ENCODE measurements at regions not wholly inside any gene's neighbourhood (a gene's known extent, or its start where the extent isn't known, plus 50 kb on each side); places are given as distances from the start of the nearest gene placed in this dataset.
"Not testable (repeated sequence)": the region's sequence is repeated elsewhere in the genome, so short reads cannot be mapped to it uniquely, and the experiment has no call there.

- Histone ChIP-seq H3K9me3 (ENCODE audit: low read depth, low read length) (no peaks in the 10 kb centered on the region), H3K27me3 (ENCODE audit: insufficient read depth, low read length) (no peaks in the 10 kb centered on the region), H3K4me3 (ENCODE audit: low read length) (no peak overlapping the region), H3K4me1 (ENCODE audit: insufficient read depth, low read length) (no peaks in the 10 kb centered on the region)
Measured at GRCh38 chr22:48628891-48629543, 1198.7 kb downstream of the BRD1 start.

GRCh38 chr22:48627966-48628365 is 1199.7 kb downstream of the BRD1 start:
- H3K4me1 ChIP-seq (ENCODE audit: insufficient read depth, low read length), result no peaks in the 10 kb centered on the region
- H3K9me3 ChIP-seq (ENCODE audit: low read depth, low read length), result no peaks in the 10 kb centered on the region
- H3K27me3 ChIP-seq (ENCODE audit: insufficient read depth, low read length), result no peaks in the 10 kb centered on the region
- H3K4me3 ChIP-seq (ENCODE audit: low read length), result no peak overlapping the region

- no peaks in the 10 kb centered on the region for H3K4me1 ChIP-seq (ENCODE audit: insufficient read depth, low read length)
- H3K27me3 ChIP-seq (ENCODE audit: insufficient read depth, low read length), result no peaks in the 10 kb centered on the region
- no peaks in the 10 kb centered on the region for H3K9me3 ChIP-seq (ENCODE audit: low read depth, low read length)
- no peak overlapping the region for H3K4me3 ChIP-seq (ENCODE audit: low read length)
Measured at GRCh38 chr22:48627203-48627602, 1200.5 kb downstream of the BRD1 start.

GRCh38 chr22:48624401-48624800 is 1203.3 kb downstream of the BRD1 start:
- Histone ChIP-seq H3K27me3 (ENCODE audit: insufficient read depth, low read length) (no peaks in the 10 kb centered on the region), H3K4me3 (ENCODE audit: low read length) (no peak overlapping the region), H3K9me3 (ENCODE audit: low read depth, low read length) (no peaks in the 10 kb centered on the region), H3K4me1 (ENCODE audit: insufficient read depth, low read length) (no peaks in the 10 kb centered on the region)

- H3K4me3 ChIP-seq (ENCODE audit: low read length), result no peak overlapping the region
- no peaks in the 10 kb centered on the region for H3K27me3 ChIP-seq (ENCODE audit: insufficient read depth, low read length)
- H3K4me1 ChIP-seq (ENCODE audit: insufficient read depth, low read length), result no peaks in the 10 kb centered on the region
- no peaks in the 10 kb centered on the region for H3K9me3 ChIP-seq (ENCODE audit: low read depth, low read length)
Measured at GRCh38 chr22:48622891-48623545, 1204.7 kb downstream of the BRD1 start.

GRCh38 chr22:48621085-48621484 is 1206.6 kb downstream of the BRD1 start:
- H3K27me3 ChIP-seq (ENCODE audit: insufficient read depth, low read length), result no peaks in the 10 kb centered on the region
- no peaks in the 10 kb centered on the region for H3K9me3 ChIP-seq (ENCODE audit: low read depth, low read length)
- no peak overlapping the region for H3K4me3 ChIP-seq (ENCODE audit: low read length)
- H3K4me1 ChIP-seq (ENCODE audit: insufficient read depth, low read length), result no peaks in the 10 kb centered on the region

GRCh38 chr22:48620460-48620859 is 1207.2 kb downstream of the BRD1 start:
- H3K4me3 ChIP-seq (ENCODE audit: low read length); H3K27me3 ChIP-seq (ENCODE audit: insufficient read depth, low read length): not testable (repeated sequence)

GRCh38 chr22:48619721-48620120 is 1208.0 kb downstream of the BRD1 start:
- Histone ChIP-seq H3K4me1 (ENCODE audit: insufficient read depth, low read length) (no peaks in the 10 kb centered on the region), H3K27me3 (ENCODE audit: insufficient read depth, low read length) (no peaks in the 10 kb centered on the region), H3K9me3 (ENCODE audit: low read depth, low read length) (no peaks in the 10 kb centered on the region), H3K4me3 (ENCODE audit: low read length) (no peak overlapping the region)

More at GRCh38 chr22:48620460-48620859, 1207.2 kb downstream of the BRD1 start:
- H3K4me1 ChIP-seq (ENCODE audit: insufficient read depth, low read length); H3K9me3 ChIP-seq (ENCODE audit: low read depth, low read length): not testable (repeated sequence)

GRCh38 chr22:48618326-48618725 is 1209.3 kb downstream of the BRD1 start:
- no peaks in the 10 kb centered on the region for H3K4me1 ChIP-seq (ENCODE audit: insufficient read depth, low read length)
- no peak overlapping the region for H3K4me3 ChIP-seq (ENCODE audit: low read length)
- no peaks in the 10 kb centered on the region for H3K9me3 ChIP-seq (ENCODE audit: low read depth, low read length)
- no peaks in the 10 kb centered on the region for H3K27me3 ChIP-seq (ENCODE audit: insufficient read depth, low read length)

- Histone ChIP-seq H3K4me3 (ENCODE audit: low read length) (no peak overlapping the region), H3K4me1 (ENCODE audit: insufficient read depth, low read length) (no peaks in the 10 kb centered on the region), H3K27me3 (ENCODE audit: insufficient read depth, low read length) (no peaks in the 10 kb centered on the region), H3K9me3 (ENCODE audit: low read depth, low read length) (no peaks in the 10 kb centered on the region)
Measured at GRCh38 chr22:48616656-48617055, 1211.0 kb downstream of the BRD1 start.

GRCh38 chr22:48615171-48616008 is 1212.3 kb downstream of the BRD1 start:
- Histone ChIP-seq H3K27me3 (ENCODE audit: insufficient read depth, low read length) (no peaks in the 10 kb centered on the region), H3K4me1 (ENCODE audit: insufficient read depth, low read length) (no peaks in the 10 kb centered on the region), H3K9me3 (ENCODE audit: low read depth, low read length) (no peaks in the 10 kb centered on the region), H3K4me3 (ENCODE audit: low read length) (no peak overlapping the region)

- H3K9me3 ChIP-seq (ENCODE audit: low read depth, low read length), result no peaks in the 10 kb centered on the region
- no peaks in the 10 kb centered on the region for H3K27me3 ChIP-seq (ENCODE audit: insufficient read depth, low read length)
- no peaks in the 10 kb centered on the region for H3K4me1 ChIP-seq (ENCODE audit: insufficient read depth, low read length)
- no peak overlapping the region for H3K4me3 ChIP-seq (ENCODE audit: low read length)
Measured at GRCh38 chr22:48613566-48614200, 1214.0 kb downstream of the BRD1 start.

GRCh38 chr22:48612077-48612995 is 1215.3 kb downstream of the BRD1 start:
- Histone ChIP-seq H3K4me1 (ENCODE audit: insufficient read depth, low read length) (no peaks in the 10 kb centered on the region), H3K27me3 (ENCODE audit: insufficient read depth, low read length) (no peaks in the 10 kb centered on the region), H3K4me3 (ENCODE audit: low read length) (no peak overlapping the region), H3K9me3 (ENCODE audit: low read depth, low read length) (no peaks in the 10 kb centered on the region)

GRCh38 chr22:48609279-48609865 is 1218.3 kb downstream of the BRD1 start:
- no peaks in the 10 kb centered on the region for H3K9me3 ChIP-seq (ENCODE audit: low read depth, low read length)
- H3K4me1 ChIP-seq (ENCODE audit: insufficient read depth, low read length), result no peaks in the 10 kb centered on the region
- H3K4me3 ChIP-seq (ENCODE audit: low read length), result no peak overlapping the region
- no peaks in the 10 kb centered on the region for H3K27me3 ChIP-seq (ENCODE audit: insufficient read depth, low read length)

All from mononuclear cell (primary cell).